Loucy (cell line): ENCODE measurements at regions not wholly inside any gene's neighbourhood (a gene's known extent, or its start where the extent isn't known, plus 50 kb on each side); places are given as distances from the start of the nearest gene placed in this dataset.

ENCODE experiments used
- H2AFZ ChIP-seq: fragments of 200-600 bp; sonication (generic); 2 replicates; pipeline ENCODE4 v1.6.0; 2016; ENCODE audit warnings: antibody characterized with exemption, mild to moderate bottlenecking, low read length, moderate library complexity
- H3F3A ChIP-seq: fragments of 200-600 bp; 2 replicates; pipeline ENCODE4 v1.6.0; 2016; ENCODE audit warnings: antibody characterized with exemption, low read depth, mild to moderate bottlenecking
- H3K27me3 ChIP-seq: fragments of 200-600 bp; sonication (generic); 2 replicates; pipeline ENCODE4 v1.6.1; 2014; ENCODE audit warnings: low read length, mild to moderate bottlenecking; ENCODE audit not compliant: insufficient read depth, poor library complexity, severe bottlenecking
- H3K36me3 ChIP-seq: fragments of 200-600 bp; sonication (generic); 2 replicates; pipeline ENCODE4 v1.6.1; 2016; ENCODE audit warnings: low read length; ENCODE audit not compliant: insufficient read depth
- H3K4me1 ChIP-seq: fragments of 200-600 bp; sonication (generic); 2 replicates; pipeline ENCODE4 v1.5.1; 2014; ENCODE audit warnings: low read length, mild to moderate bottlenecking; ENCODE audit not compliant: insufficient read depth, poor library complexity, severe bottlenecking
- H3K4me2 ChIP-seq: fragments of 200-600 bp; sonication (generic); 2 replicates; pipeline ENCODE4 v1.6.0; 2014; ENCODE audit warnings: antibody characterized with exemption, low read length, low read depth, mild to moderate bottlenecking; ENCODE audit not compliant: poor library complexity, severe bottlenecking
- H3K4me3 ChIP-seq: fragments of 200-600 bp; sonication (generic); 2 replicates; pipeline ENCODE4 v1.5.1; 2014; ENCODE audit warnings: low read length, mild to moderate bottlenecking, mixed read lengths; ENCODE audit not compliant: poor library complexity, severe bottlenecking
- H3K79me2 ChIP-seq: fragments of 200-600 bp; sonication (generic); 2 replicates; pipeline ENCODE4 v1.6.1; 2014; ENCODE audit warnings: low read length; ENCODE audit not compliant: insufficient read depth
- H3K9ac ChIP-seq: fragments of 200-600 bp; sonication (generic); 2 replicates; pipeline ENCODE4 v1.6.0; 2014; ENCODE audit warnings: mild to moderate bottlenecking, low read depth, low read length, moderate library complexity; ENCODE audit not compliant: poor library complexity, severe bottlenecking
- H3K9me2 ChIP-seq: fragments of 200-600 bp; sonication (generic); replicated peaks from 2 replicates; pipeline ENCODE4 v1.6.1; 2016; ENCODE audit warnings: low read depth, low read length, mixed read lengths
- H3K9me3 ChIP-seq: fragments of 200-600 bp; sonication (generic); 2 replicates; pipeline ENCODE4 v1.6.1; 2014; ENCODE audit warnings: mild to moderate bottlenecking, antibody characterized with exemption, low read length, low read depth; ENCODE audit not compliant: insufficient read depth
- H4K20me1 ChIP-seq: fragments of 200-600 bp; sonication (generic); 2 replicates; pipeline ENCODE4 v1.6.0; 2014; ENCODE audit warnings: antibody characterized with exemption, low read length, mild to moderate bottlenecking; ENCODE audit not compliant: insufficient read depth, poor library complexity, severe bottlenecking
- CTCF ChIP-seq: fragments of 200-600 bp; sonication (generic); conservative IDR thresholded peaks from 2 replicates; pipeline ENCODE4 v1.5.1; 2014; ENCODE audit warnings: mild to moderate bottlenecking, antibody characterized with exemption, low read length
- EZH2phosphoT487 ChIP-seq: fragments of 200-600 bp; IDR thresholded peaks from 2 replicates; pipeline ENCODE4 v1.6.1; 2018; ENCODE audit warnings: antibody characterized with exemption, mild to moderate bottlenecking, moderate library complexity, borderline replicate concordance

- Histone ChIP-seq H3K4me2 (no peak overlapping the region), H3K4me1 (no peaks in the 10 kb centered on the region), H3K4me3 (no peak overlapping the region), H3K36me3 (no peaks in the 10 kb centered on the region), H3F3A (no peaks in the 10 kb centered on the region), H3K9ac (no peak overlapping the region), H3K9me3 (no peaks in the 10 kb centered on the region), H3K79me2 (no peaks in the 10 kb centered on the region), H3K9me2 (no peaks in the 10 kb centered on the region), H3K27me3 (no peaks in the 10 kb centered on the region), H4K20me1 (no peaks in the 10 kb centered on the region), H2AFZ (no peak overlapping the region)
- TF ChIP-seq CTCF (no peak), EZH2phosphoT487 (no peak)
Measured at GRCh38 chr1:79585801-79586200, 579.3 kb upstream of the ADGRL4 start.

GRCh38 chr1:79575424-79575823 lies 568.9 kb upstream of the ADGRL4 start:
- Histone ChIP-seq H2AFZ (no peak overlapping the region), H3K4me2 (no peak overlapping the region), H3K9ac (no peak overlapping the region), H3K4me3 (no peak overlapping the region), H3K9me3 (no peaks in the 10 kb centered on the region), H4K20me1 (no peaks in the 10 kb centered on the region), H3K27me3 (no peaks in the 10 kb centered on the region), H3K79me2 (no peaks in the 10 kb centered on the region), H3K4me1 (no peaks in the 10 kb centered on the region), H3K36me3 (no peaks in the 10 kb centered on the region), H3F3A (no peaks in the 10 kb centered on the region), H3K9me2 (no peaks in the 10 kb centered on the region)
- no peak for TF ChIP-seq EZH2phosphoT487
- no peak for TF ChIP-seq CTCF

GRCh38 chr1:79568411-79568810 lies 561.9 kb upstream of the ADGRL4 start:
- Histone ChIP-seq H3K9me3 (no peaks in the 10 kb centered on the region), H3K4me3 (no peak overlapping the region), H3K4me1 (no peaks in the 10 kb centered on the region), H3K9me2 (no peaks in the 10 kb centered on the region), H3K27me3 (no peaks in the 10 kb centered on the region), H4K20me1 (no peaks in the 10 kb centered on the region), H3K4me2 (no peak overlapping the region), H3K9ac (no peak overlapping the region), H3K79me2 (no peaks in the 10 kb centered on the region), H3K36me3 (no peaks in the 10 kb centered on the region), H2AFZ (no peak overlapping the region), H3F3A (no peaks in the 10 kb centered on the region)
- TF ChIP-seq CTCF (no peak), EZH2phosphoT487 (no peak)
